HG02623 (cell line): ENCODE measurements at regions not wholly inside any gene's neighbourhood (a gene's known extent, or its start where the extent isn't known, plus 50 kb on each side); places are given as distances from the start of the nearest gene placed in this dataset.
"Not testable (repeated sequence)": the region's sequence is repeated elsewhere in the genome, so short reads cannot be mapped to it uniquely, and the experiment has no call there.

Source experiments
- ATAC-seq: cut with Tn5 transposase; IDR thresholded peaks from one replicate; pipeline ENCODE4 v1.9.1; 2021; ENCODE audit warnings: moderate library complexity; ENCODE audit not compliant: unreplicated experiment

DNA sequence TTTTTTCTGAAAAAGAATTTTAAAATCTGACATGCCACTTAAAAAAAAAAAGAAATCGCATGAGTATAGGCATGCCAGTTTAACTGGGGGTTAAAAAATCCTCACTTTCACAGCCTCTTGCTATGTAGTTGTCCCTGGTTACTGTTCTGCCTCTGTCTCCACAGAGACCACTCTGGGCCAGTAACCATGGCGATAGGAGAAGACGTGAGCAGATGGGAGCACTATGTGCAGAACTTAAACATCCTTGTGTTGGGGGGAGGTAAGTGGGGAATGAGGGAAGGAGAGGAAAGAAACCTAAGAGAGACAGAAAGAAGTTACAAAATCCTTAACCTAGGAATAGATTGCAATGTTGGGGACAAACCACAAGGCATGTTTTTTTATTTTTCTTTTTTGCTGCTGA lies 75.9 kb upstream of the CYRIA start:
- no peak for ATAC-seq

DNA sequence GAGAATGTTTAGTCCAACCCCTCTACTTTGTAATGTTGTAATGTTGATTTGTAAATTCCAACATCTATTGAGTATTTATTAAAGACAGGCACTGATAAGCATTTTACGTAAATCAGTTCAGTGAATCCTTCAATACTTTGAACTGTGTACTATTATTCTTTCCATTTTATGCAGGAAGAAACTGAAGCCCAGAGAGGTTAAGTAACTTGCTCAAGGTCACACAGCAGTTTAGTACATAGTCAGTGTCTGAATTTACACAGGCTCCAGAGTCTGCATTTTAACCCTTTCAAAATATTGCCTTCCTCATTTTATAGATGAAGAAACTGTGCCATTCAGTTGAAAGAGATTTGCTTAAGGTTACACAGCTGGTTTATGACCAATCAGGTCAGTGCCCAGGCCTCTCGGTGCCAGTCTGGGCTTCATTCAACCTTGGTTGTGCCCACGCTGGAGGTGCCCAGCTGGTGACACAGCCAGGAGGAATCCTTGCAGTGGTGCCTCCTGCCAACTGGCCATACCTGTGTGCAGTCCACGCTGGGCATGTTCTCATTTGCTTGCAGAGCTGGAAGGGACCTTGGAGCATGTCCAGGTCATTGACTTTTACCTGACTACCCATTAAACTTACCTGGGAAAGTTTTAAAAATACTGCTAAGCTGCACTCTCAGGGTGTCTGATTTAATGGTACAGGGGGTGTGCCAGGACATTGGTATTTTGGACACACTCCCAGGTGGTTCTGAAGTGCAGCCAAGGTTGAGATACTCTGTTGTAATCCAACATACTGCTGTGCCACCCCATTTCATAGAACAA lies 74.3 kb upstream of the CYRIA start:
- no peak for ATAC-seq

DNA sequence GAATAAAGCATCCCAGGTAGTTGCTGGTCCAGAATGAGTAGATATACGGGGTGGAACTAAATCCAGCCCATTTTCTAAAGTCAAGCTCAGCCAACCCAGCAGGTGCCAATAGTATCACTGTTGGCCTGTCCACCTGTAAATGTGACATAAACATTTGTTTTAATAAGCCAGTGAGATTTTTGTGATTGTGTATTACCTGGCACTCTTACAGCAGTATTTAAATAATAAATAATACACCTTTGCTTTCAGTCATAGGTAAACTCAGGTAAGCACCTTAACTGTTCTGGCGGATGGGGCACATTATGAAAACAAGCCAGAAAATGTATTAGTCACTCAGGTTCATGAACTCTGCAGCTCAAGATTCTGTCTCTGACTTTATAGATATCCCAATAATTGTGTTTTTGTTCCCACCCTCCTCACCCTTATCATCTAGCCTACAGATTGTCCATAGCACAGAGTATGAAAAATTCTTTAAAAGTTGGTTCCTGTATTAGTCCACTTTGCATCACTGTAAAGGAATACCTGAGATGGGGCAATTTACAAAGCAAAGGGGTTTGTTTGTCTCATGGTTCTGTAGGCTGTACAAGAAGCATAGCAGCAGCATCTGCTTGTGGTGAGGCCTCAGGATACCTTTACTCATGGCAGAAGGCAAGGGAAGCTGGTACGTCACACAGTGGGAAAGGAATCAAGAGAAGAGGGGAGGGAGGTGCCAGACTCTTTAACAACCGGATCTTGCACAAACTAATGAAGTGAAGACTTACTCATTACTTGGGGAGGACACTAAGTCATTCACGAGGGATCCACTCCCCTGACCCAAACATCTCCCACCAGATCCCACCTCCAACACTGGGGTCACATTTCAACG lies 73.0 kb upstream of the CYRIA start:
- ATAC-seq: no peak

DNA sequence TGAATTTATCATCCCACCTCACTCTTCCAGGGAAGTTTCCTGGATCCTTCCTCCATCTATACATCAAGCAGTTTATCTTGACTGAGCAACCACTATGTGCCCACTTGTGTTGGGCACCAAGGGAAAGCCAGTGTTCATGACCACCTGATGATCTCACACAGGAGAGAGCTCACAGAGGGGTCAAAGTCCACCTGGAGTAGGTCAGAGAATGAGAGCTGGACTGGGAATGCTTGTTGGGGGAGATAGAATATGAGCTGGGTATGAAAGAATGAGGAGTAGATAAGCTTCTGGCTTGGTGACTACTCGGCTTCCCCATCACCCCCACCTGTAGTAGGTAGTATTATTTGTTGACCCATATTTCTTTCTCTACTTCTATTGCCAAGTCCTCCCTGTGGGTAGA lies 72.2 kb upstream of the CYRIA start:
- no peak for ATAC-seq

DNA sequence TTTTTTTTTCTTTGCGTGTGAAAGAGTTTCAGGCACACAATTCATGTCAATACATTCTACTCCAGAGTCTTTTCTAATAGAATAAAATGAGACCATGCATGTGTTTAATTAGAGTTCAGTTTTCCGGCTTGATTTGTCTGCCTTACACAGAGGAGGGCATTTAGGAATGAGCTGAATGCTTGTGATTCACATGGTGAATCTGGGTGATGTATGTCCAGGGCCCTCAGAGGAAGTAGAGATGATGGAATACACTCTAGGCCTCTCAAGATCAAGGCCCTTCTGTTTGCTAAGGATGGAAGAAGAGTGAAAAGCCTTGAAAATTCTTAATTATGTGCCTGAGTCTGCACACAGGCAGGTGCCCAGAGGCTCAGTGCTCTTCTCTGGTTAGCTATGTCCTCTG lies 71.0 kb upstream of the CYRIA start:
- ATAC-seq: no peak

DNA sequence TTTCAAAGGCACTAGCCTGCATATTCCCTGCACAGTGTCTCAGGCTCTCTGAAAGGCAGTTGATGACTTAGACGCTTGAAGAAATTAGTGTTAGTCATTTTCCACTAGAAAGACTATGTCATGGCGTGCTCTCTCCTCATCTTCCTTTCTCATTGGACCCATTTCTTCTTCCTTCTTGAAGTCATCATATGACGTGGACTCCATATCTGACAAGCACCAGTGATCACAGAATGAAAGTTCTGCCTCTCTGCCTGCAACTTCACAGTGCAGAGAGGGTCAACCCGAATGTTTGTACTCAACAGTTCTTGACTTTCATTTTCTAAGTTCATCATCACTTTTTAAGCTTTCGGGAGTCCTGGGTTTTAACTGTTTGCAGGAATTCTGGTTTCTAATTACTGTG lies 63.7 kb upstream of the CYRIA start:
- ATAC-seq: peak; percentile 43

DNA sequence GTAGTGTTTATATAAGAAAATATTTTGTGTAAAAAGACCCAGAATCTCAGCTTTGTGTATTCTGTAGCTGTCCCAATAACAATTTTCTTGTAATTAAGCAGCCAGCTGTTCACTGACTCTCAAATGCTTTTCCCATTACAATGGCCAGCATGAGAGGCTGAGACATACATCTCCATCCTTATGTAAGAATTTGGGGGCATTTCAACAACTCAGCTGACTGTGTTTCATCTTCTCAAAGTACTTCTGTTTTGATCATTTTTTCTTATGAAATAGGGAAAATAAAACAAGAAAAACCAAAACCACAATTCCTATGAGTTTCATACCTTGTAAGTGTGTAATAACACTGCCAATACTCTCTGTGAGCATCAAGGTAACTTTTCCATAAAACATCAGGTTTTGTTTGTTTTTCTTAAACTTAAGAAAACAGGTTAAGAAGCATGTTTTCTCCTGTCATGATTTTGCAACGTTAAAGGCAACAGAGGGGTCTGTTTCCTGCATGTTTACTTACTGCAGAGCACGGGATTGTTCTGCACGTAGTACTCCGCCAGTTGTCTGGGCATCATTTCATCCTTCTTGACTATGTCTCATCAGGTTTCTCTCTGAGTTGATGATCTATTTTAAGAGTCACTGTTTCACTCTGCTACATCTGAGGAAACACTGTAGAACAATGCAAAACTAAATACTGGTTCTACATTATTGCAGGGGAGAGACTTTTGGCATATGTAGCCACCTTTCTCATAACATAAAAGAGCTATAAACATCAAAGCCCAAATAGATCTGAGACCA lies 62.9 kb upstream of the CYRIA start:
- no peak for ATAC-seq

DNA sequence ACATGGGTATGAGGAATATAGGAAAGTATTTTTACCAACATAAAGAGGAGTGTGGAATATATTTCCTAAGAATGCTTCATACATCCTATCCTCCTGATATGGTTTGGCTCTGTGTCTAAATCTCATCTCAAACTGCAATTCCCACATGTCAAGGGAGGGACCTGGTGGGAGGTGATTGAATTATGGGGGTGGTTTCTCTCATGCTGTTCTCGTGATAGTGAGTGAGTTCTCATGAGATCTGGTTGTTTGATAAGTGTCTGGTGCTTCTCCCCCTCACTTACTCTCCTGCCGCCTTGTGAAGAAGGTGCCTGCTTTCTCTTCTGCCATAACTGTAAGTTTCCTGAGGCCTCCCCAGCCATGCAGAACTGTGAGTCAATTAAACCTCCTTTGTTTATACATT lies 62.2 kb upstream of the CYRIA start:
- not testable (repeated sequence) for ATAC-seq

DNA sequence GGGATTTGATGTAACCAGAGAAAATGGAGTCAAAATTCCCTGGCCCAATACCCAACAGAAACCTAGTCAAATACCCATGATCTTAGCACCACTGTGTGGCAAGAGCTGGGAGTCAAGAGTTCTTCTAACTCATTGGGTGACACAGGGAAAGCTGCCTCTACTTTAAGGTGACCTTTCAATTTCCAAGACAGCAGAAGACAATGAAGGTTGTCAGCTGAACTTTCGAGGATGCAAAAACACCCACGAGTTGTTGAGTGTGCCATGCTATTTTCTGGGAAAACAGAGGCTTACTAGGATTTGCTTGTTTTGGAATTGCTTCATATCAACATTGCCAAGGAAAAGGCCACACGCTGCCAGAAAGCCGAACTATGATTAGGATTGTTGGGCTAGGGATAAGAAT lies 61.6 kb upstream of the CYRIA start:
- ATAC-seq: no peak

DNA sequence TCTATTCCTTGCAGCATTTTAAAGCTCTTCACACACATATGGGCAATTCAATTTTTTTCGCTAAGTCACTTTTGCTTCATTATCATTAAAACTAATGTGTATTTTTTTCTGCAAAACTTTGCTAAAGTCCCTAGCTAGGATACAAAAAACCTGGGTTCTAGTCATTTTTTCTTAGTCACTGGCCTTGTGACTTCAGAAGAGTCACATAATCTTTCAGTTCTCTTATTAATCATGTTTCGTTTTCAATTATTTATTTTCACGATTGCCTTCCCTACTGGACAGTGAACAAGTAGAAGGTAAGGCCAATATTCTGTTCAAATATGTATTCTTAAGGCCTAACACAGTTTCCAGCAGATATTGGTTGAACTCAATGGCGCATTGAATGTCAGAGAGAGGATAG lies 60.9 kb upstream of the CYRIA start:
- ATAC-seq: no peak

DNA sequence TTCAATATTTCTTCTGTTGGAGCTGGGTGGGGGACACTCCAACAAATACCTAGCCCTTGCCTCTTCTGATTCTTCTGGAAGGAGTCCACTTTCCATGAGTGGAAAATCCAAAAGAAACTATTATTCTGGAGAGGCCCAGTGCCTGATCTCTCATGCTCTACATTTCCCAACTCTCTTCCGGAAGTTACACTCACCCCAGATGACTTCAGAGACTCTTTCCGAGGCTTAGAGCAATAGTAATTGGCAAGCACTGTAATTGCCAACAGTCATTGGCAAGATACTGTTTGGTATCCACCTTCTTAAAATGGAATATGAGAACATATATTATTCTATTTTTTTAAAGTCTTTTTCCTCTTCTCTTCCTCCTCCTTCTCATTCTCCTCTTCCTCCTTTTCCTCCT lies 60.5 kb upstream of the CYRIA start:
- ATAC-seq: no peak

DNA sequence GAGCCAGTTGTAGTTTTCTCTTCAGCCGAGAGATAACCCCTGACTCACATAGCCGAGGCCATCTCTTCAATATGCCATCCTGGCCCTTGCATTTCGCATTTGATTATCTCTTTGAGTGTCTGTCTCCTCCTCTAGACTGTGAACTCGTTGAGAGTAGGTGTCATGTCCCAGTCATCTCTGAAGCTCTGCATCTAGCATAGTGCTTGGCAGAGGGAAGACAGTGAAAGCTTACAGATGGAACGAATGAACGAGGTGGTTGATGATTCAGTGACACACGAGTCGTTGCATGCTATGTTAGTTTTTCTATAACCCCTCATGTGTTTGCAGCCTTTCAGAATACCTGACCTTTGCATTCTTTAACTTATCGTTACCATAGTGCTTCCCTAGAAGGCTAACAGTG lies 59.9 kb upstream of the CYRIA start:
- ATAC-seq: no peak

DNA sequence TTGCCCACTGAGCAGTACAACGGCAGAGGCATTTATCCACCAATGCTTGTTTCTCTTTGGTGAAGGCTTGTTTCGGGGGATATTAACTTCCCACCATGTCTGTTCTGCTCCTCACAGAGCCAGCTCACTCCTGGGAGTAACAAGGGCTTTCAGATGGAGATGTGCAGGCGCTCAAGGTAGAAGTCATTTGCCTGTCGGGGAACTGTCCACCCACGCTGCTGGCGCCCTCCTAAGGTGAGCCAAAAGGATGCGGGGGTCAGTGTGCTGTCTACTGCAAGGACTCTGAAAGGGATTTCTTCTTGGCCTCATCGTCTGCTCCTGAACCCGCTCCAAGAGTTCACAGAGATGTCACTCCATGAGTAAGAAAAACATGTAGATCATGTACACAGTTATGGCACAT lies 57.0 kb upstream of the CYRIA start:
- ATAC-seq: no peak

DNA sequence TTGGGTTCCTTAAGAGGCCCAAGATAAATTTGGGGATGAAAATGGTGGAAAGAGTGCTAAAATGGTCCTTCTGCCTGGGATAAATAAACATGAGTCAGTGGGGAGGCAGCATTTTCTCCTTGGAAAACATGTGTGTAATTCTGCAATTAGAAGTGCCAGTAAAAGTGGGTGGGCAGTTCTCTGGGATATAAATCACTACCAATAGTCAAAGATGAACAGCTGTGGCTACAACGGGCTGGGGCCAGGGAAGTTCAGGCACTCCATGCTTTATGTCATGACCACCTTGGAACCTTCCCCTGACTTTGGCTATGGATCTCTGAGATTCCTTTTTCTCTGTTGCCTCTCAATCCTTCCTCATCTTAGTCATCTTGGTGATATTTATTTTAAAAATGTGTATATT lies 56.5 kb upstream of the CYRIA start:
- no peak for ATAC-seq

DNA sequence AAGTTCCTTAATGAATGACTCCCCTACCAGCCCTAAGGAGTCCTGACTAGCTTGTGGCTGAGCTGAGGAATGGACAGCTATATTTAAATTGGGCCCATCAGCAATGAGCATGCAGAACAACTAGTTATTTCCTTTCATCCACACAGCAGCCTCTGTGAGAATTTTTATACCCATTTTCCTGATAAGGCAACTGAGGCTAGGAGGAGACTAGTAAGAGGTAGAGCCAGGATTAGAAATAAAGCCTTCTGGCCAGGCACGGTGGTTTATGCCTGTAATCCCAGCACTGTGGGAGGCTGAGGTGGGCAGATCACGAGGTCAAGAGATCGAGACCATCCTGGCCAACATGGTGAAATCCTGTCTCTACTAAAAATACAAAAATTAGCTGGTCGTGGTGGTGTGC lies 55.9 kb upstream of the CYRIA start:
- ATAC-seq: not testable (repeated sequence)

DNA sequence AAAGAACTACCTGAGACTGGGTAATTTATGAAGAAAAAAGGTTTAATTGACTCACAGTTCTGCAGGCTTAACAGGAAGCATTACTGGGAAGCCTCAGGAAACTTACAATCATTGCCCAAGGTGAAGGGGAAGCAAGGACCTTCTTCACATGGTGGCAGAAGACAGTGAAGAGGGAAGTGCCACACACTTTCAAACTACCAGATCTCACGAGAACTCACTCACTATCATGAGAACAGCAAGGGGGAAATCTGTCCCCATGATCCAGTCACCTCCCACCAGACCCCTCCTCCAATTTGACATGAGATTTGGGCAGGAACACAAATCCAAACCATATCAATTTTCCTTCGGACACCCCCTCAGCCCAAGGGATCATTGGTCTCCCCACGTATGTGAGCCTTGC lies 55.1 kb upstream of the CYRIA start:
- not testable (repeated sequence) for ATAC-seq

DNA sequence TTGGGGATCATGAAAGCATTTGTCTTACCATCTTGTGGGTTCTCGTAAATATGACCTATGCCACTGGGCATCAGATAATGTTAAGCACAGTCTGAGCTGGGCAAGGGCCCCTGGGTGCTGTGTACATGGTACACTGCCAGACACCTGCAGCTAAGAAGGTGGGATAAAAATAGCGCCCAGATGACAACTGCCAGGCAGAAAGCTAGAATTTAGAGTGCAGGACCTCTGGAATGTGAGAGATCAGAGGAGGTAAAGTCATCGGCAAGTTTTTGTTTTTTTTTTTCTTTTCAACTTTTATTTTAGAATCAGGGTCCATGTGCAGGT lies 53.8 kb upstream of the CYRIA start:
- no peak for ATAC-seq

DNA sequence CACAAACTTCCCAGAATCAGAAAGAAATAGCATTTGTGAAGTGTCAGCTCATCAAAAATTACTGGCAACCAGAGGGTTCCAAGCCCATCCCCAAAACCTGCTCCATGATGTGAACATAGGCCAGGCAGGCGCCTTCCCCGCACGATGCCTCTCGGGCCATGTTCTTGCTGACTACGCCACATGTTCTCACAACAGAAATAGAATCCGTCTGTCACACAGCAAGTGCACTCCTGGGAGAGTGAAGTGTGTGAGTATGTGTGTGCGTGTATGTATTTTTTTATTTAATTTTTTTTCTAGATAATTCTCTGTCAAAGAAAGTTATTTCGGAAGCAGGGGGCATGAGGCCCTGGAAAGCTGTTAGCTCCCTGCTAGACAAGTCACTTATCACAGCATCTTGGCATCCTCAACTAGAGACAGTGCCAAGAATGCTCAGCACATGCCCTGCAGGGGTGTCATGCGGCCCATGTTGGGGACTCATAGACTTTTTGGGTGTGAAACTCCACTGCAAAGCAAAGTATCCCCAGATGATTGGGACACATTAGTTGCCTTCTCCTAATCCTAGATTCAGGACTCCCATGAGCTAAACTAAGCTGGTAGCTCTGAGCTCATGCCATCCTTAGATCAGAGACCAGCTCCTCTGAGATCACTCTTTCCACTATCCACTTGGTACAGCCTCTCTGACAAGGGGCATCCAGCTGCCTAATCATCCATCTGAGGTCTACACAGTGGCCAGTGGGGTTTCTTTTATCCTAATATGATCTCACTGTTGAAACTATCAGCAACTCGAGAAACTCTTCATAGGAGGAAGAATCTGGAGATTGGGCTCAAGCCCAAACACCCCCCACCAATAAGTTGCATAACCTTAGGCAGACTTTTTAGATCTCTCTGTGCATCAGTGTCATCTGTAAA lies 53.2 kb upstream of the CYRIA start:
- ATAC-seq: no peak

DNA sequence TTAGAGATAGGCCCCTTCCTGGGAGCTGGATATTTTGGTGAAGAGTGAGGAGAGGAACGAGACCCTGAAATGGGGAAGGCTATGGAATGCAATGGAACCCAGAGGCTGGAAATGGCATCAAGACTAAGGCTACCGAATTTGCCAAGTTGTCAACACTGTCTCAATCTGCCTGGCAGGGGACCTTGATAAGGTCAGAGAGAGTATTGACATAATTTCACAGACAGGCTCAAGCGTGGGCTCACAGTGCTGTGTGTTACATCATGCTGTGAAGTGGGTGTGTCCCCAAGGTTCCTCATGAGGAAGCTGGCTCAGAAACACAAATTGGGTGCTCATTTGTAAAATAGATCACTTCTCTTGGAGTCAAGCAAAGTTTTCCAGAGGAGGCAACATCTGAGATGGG lies 51.8 kb upstream of the CYRIA start:
- ATAC-seq: no peak

DNA sequence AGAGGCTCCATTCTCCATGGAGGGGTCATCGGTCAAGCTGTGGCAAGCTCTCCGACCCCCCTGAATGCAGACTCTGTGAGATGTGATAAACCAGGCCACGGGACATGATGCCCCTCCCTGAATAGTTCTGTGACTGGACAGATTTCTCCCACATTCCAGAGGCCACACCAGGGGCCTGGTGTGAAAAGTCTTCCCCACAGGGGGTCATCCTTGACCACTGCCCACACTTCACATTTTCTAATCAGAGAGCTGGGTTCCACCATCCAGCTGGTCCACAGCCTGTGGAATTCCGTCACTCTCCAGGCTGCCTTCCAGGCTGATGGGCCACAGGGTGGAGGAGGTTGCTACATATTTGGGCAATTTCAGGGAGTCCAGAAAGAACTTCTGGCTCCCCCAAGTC lies 51.3 kb upstream of the CYRIA start:
- no peak for ATAC-seq

DNA sequence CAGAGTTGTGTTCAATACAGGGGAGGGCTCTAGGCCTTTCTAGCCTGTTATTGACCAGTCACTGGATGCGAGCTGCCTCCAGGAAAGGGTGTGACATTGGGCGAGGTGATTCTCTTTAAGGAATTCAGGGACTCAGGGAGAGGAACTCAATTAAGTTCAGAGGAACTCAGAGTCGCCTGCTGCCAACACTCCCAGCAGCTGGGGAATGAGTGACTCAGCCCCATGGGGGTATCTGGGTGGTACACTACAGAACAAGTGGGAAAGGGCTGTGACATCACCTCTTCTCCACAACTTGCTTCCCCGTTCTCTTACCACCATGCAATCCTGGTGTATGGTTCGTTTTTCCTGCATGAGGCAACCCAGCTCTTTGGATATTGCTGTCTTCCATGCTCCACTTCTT lies 50.4 kb upstream of the CYRIA start:
- no peak for ATAC-seq
